Neutrophil (primary cell): ENCODE measurements at regions not wholly inside any gene's neighbourhood (a gene's known extent, or its start where the extent isn't known, plus 50 kb on each side); places are given as distances from the start of the nearest gene placed in this dataset.

Source experiments
- H3K27ac ChIP-seq: fragments of 200-600 bp; sonication (generic); 2 replicates; pipeline ENCODE4 v1.5.1; 2016; ENCODE audit warnings: mild to moderate bottlenecking, moderate library complexity
- H3K27me3 ChIP-seq: fragments of 200-600 bp; sonication (generic); 2 replicates; pipeline ENCODE4 v1.6.0; 2016; ENCODE audit warnings: mild to moderate bottlenecking
- H3K36me3 ChIP-seq: fragments of 200-600 bp; sonication (generic); 2 replicates; pipeline ENCODE4 v1.5.1; 2017
- H3K4me1 ChIP-seq, 2 experiments: fragments of 200-600 bp in 1 of 2; sonication (generic) in 1 of 2; 1 replicate in 1 of 2; 2 replicates in 1 of 2; pipeline versions ENCODE4 v1.5.1 to v1.6.1; 2013 to 2016; ENCODE audit warnings: low read depth in 1 of 2, low read length in 1 of 2, mild to moderate bottlenecking in 1 of 2, moderate library complexity in 1 of 2; ENCODE audit not compliant: control insufficient read depth in 1 of 2, insufficient read depth in 1 of 2
- H3K4me3 ChIP-seq, 2 experiments: fragments of 200-600 bp in 1 of 2; sonication (generic) in 1 of 2; 1 replicate in 1 of 2; 2 replicates in 1 of 2; pipeline ENCODE4 v1.5.1; 2013 to 2016; ENCODE audit warnings: low read depth in 1 of 2, low read length in 1 of 2, mild to moderate bottlenecking in 1 of 2, moderate library complexity in 1 of 2
- H3K9me3 ChIP-seq: fragments of 200-600 bp; sonication (generic); 2 replicates; pipeline ENCODE4 v1.5.1; 2016
- CTCF ChIP-seq: fragments of 200-600 bp; sonication (generic); IDR thresholded peaks from 2 replicates; pipeline ENCODE4 v1.5.1; 2016; ENCODE audit warnings: antibody characterized with exemption

- TF ChIP-seq CTCF, result no peak
- Histone ChIP-seq H3K27ac (no peak overlapping the region), H3K9me3 (no peaks in the 10 kb centered on the region), H3K27me3 (no peaks in the 10 kb centered on the region), H3K4me3 (no peak overlapping the region), H3K4me1 (no peaks in the 10 kb centered on the region), H3K36me3 (no peaks in the 10 kb centered on the region)
Measured at GRCh38 chr4:28421221-28421620, 1560.6 kb downstream of the STIM2 start.

GRCh38 chr4:28426251-28426650, 1565.6 kb downstream of the STIM2 start:
- H3K36me3 ChIP-seq, result no peaks in the 10 kb centered on the region
- TF ChIP-seq CTCF, result no peak

GRCh38 chr4:28427306-28428085, 1566.9 kb downstream of the STIM2 start:
- Histone ChIP-seq H3K4me3 (no peak overlapping the region), H3K27me3 (no peaks in the 10 kb centered on the region), H3K4me1 (no peaks in the 10 kb centered on the region), H3K36me3 (no peaks in the 10 kb centered on the region), H3K9me3 (no peaks in the 10 kb centered on the region), H3K27ac (no peak overlapping the region)
- TF ChIP-seq CTCF, result no peak

More at GRCh38 chr4:28426251-28426650, 1565.6 kb downstream of the STIM2 start:
- H3K4me1 ChIP-seq, result no peaks in the 10 kb centered on the region
- H3K27ac ChIP-seq, result no peak overlapping the region
- no peaks in the 10 kb centered on the region for H3K9me3 ChIP-seq
- no peaks in the 10 kb centered on the region for H3K27me3 ChIP-seq
- no peak overlapping the region for H3K4me3 ChIP-seq

- no peak for TF ChIP-seq CTCF
- H3K9me3 ChIP-seq, result no peaks in the 10 kb centered on the region
- H3K36me3 ChIP-seq, result no peaks in the 10 kb centered on the region
- no peak overlapping the region for H3K27ac ChIP-seq
- H3K27me3 ChIP-seq, result no peaks in the 10 kb centered on the region
- no peak overlapping the region for H3K4me3 ChIP-seq
- H3K4me1 ChIP-seq, result no peaks in the 10 kb centered on the region
Measured at GRCh38 chr4:28432348-28433025, 1571.8 kb downstream of the STIM2 start.

GRCh38 chr4:28435314-28435713, 1574.7 kb downstream of the STIM2 start:
- H3K9me3 ChIP-seq, result no peaks in the 10 kb centered on the region
- H3K36me3 ChIP-seq, result no peaks in the 10 kb centered on the region
- H3K4me1 ChIP-seq, result no peaks in the 10 kb centered on the region
- H3K27me3 ChIP-seq, result no peaks in the 10 kb centered on the region
- H3K4me3 ChIP-seq, result no peak overlapping the region
- TF ChIP-seq CTCF, result no peak
- no peak overlapping the region for H3K27ac ChIP-seq
